Activated B cell treated with CpG ODN at 0.5 μM for 24 hours (primary cell): ENCODE measurements at regions not wholly inside any gene's neighbourhood (a gene's known extent, or its start where the extent isn't known, plus 50 kb on each side); places are given as distances from the start of the nearest gene placed in this dataset.

Experiments
- ATAC-seq: fragments of 200-7000 bp; cut with Tn5 transposase; one replicate; pipeline ENCODE4 v1.10.0; 2021; ENCODE audit warnings: low read depth, mild to moderate bottlenecking, moderate library complexity
- CTCF ChIA-PET: fragments of 350-600 bp; sonication (Branson Sonifier 250); formaldehyde crosslinking; loops from one replicate; lab custom pipeline; 2021; ENCODE audit warnings: antibody characterized with exemption; lab: Charles Lee
- POLR2A ChIA-PET: fragments of 350-600 bp; sonication (Branson Sonifier 250); formaldehyde crosslinking; loops from one replicate; lab custom pipeline; 2021; ENCODE audit warnings: antibody characterized with exemption; lab: Charles Lee
- DNase-seq: peaks from one replicate; pipeline ENCODE4 v3.0.0; 2022
- H3K27ac Mint-ChIP-seq: one replicate; pipeline ENCODE4 v1.8.0; 2020; ENCODE audit warnings: mixed read lengths
- H3K27me3 Mint-ChIP-seq: one replicate; pipeline ENCODE4 v1.8.0; 2021; ENCODE audit warnings: mixed read lengths
- H3K36me3 Mint-ChIP-seq: one replicate; pipeline ENCODE4 v1.8.0; 2021; ENCODE audit warnings: low read depth, mixed read lengths
- H3K4me1 Mint-ChIP-seq: one replicate; pipeline ENCODE4 v1.8.0; 2021; ENCODE audit warnings: mixed read lengths
- H3K4me3 Mint-ChIP-seq: one replicate; pipeline ENCODE4 v1.8.0; 2020; ENCODE audit warnings: mild to moderate bottlenecking, mixed read lengths
- H3K9me3 Mint-ChIP-seq: one replicate; pipeline ENCODE4 v1.8.0; 2020; ENCODE audit warnings: mixed read lengths
- CTCF ChIP-seq: fragments of 200-600 bp; IDR thresholded peaks from one replicate; pipeline ENCODE4 v1.8.0; 2022; ENCODE audit warnings: antibody characterized with exemption, mild to moderate bottlenecking
- intact Hi-C: fragments of 100-400 bp; cut with micrococcal nuclease; formaldehyde crosslinking; loops from one replicate; pipeline ENCODE4 v1.15.1; 2024

DNA sequence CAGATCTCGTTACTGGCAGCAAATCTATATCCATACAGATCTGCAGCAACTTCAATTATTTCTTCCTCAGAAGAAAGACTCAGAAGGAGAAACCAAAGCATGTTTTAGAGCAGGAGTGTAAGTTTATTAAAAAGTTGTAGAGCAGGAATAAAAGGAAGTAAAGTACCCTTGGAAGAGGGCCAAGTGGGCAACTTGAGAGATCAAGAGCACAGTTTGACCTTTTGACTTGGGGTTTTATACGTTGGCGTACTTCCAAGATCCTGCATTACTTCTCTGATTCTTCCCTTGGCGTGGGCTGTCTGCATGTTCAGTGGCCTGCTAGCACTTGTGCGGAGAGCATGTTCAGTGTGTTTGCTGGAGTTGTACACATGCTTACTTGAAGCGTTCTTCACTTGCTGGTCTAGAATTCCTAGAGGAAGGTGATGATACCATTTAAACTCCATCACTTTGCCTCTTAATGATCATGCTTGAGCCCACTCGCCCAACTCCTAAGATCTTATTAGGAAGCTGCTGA lies 1114.7 kb upstream of the PABPC4L start:
- H3K27me3 Mint-ChIP-seq, result no peaks in the 10 kb centered on the region
- H3K36me3 Mint-ChIP-seq, result no peaks in the 10 kb centered on the region
- CTCF ChIA-PET, result no interaction called here
- TF ChIP-seq CTCF, result no peak
- POLR2A ChIA-PET, result no interaction called here
- H3K4me3 Mint-ChIP-seq, result no peak overlapping the region
- H3K9me3 Mint-ChIP-seq, result peaks cover 13% of the 10 kb centered on the region
- ATAC-seq (no peak), DNase-seq (no peak)
- no peak overlapping the region for H3K27ac Mint-ChIP-seq
- no peaks in the 10 kb centered on the region for H3K4me1 Mint-ChIP-seq
- intact Hi-C loops, result no loop called here

GRCh38 chr4:135290136-135290535 lies 1088.5 kb upstream of the PABPC4L start:
- no peak overlapping the region for H3K4me3 Mint-ChIP-seq
- H3K27me3 Mint-ChIP-seq, result no peaks in the 10 kb centered on the region
- no peak for DNase-seq
- POLR2A ChIA-PET, result no interaction called here
- peaks cover 2% of the 10 kb centered on the region for H3K9me3 Mint-ChIP-seq
- no peak for TF ChIP-seq CTCF
- intact Hi-C loops, result no loop called here
- CTCF ChIA-PET, result no interaction called here
- no peak for ATAC-seq
- no peaks in the 10 kb centered on the region for H3K36me3 Mint-ChIP-seq
- no peak overlapping the region for H3K27ac Mint-ChIP-seq
- H3K4me1 Mint-ChIP-seq, result no peaks in the 10 kb centered on the region

- ChIA-PET CTCF (no interaction called here), POLR2A (no interaction called here)
- peaks cover 4% of the 10 kb centered on the region for H3K9me3 Mint-ChIP-seq
- H3K36me3 Mint-ChIP-seq, result no peaks in the 10 kb centered on the region
- H3K4me1 Mint-ChIP-seq, result no peaks in the 10 kb centered on the region
- no peak for TF ChIP-seq CTCF
- no peak for ATAC-seq
- DNase-seq, result no peak
- H3K4me3 Mint-ChIP-seq, result no peak overlapping the region
- H3K27me3 Mint-ChIP-seq, result no peaks in the 10 kb centered on the region
- no peak overlapping the region for H3K27ac Mint-ChIP-seq
- intact Hi-C loops, result no loop called here
Measured at GRCh38 chr4:135283934-135284333, 1082.3 kb upstream of the PABPC4L start.

- no peak overlapping the region for H3K27ac Mint-ChIP-seq
- CTCF ChIA-PET, result no interaction called here
- no peaks in the 10 kb centered on the region for H3K36me3 Mint-ChIP-seq
- DNase-seq, result no peak
- POLR2A ChIA-PET, result no interaction called here
- H3K4me1 Mint-ChIP-seq, result no peaks in the 10 kb centered on the region
- H3K4me3 Mint-ChIP-seq, result no peak overlapping the region
- H3K9me3 Mint-ChIP-seq, result peaks cover 4% of the 10 kb centered on the region
- ATAC-seq, result no peak
- intact Hi-C loops, result no loop called here
- no peak for TF ChIP-seq CTCF
- H3K27me3 Mint-ChIP-seq, result no peaks in the 10 kb centered on the region
Measured at GRCh38 chr4:135282676-135283075, 1081.1 kb upstream of the PABPC4L start.

GRCh38 chr4:135281230-135281629 lies 1079.6 kb upstream of the PABPC4L start:
- ATAC-seq (no peak), DNase-seq (no peak)
- POLR2A ChIA-PET, result no interaction called here
- Mint-ChIP-seq H3K4me1 (no peaks in the 10 kb centered on the region), H3K27ac (no peak overlapping the region), H3K4me3 (no peak overlapping the region), H3K27me3 (no peaks in the 10 kb centered on the region), H3K9me3 (peaks cover 4% of the 10 kb centered on the region), H3K36me3 (no peaks in the 10 kb centered on the region)
- CTCF ChIA-PET, result no interaction called here
- TF ChIP-seq CTCF, result no peak
- intact Hi-C loops, result no loop called here
